ENCODE measurements at regions not wholly inside any gene's neighbourhood (a gene's known extent, or its start where the extent isn't known, plus 50 kb on each side); places are given as distances from the start of the nearest gene placed in this dataset.

GRCh38 chr11:44361813-44362212, 51.9 kb upstream of the ALX4 start:
- Histone ChIP-seq H3K9me3 (no peaks in the 10 kb centered on the region), H3K4me3 (no peak overlapping the region), H3K4me2 (no peak overlapping the region), H3K27ac (no peak overlapping the region), H3K4me1 (no peaks in the 10 kb centered on the region)
- TF ChIP-seq ZC3H11A (IDR thresholded peaks at IDR 0.05) (no peak), JUNB (IDR thresholded peaks at IDR 0.05) (no peak), ZNF302 (CRISPR knock-in tag; IDR thresholded peaks at IDR 0.05) (no peak), TP53 (CRISPR knock-in tag; IDR thresholded peaks at IDR 0.05) (no peak), ZFP36 (IDR thresholded peaks at IDR 0.05; ENCODE audit: borderline replicate concordance, partially characterized antibody) (no peak), GATA3 (IDR thresholded peaks at IDR 0.05; ENCODE audit: borderline replicate concordance) (no peak), MAFK (IDR thresholded peaks at IDR 0.05; ENCODE audit: partially characterized antibody) (no peak), NR3C1 (IDR thresholded peaks at IDR 0.05) (no peak), RNF2 (IDR thresholded peaks at IDR 0.05; ENCODE audit: borderline replicate concordance, low read depth) (no peak), USF2 (IDR thresholded peaks at IDR 0.05) (no peak), ESRRA (IDR thresholded peaks at IDR 0.05; ENCODE audit: borderline replicate concordance, low read length) (no peak), MYC (IDR thresholded peaks at IDR 0.05; ENCODE audit: borderline replicate concordance, low read length) (no peak)
- ATAC-seq (no peak), FAIRE-seq (no peak), DNase-seq (ENCODE audit: low read depth in 1 of 2, low spot score in 1 of 2) (no peak)
- CTCF ChIA-PET: interaction anchor here (2.4 kb wide), 1 partner anchor 12 kb away, joined by 9 read pairs; no protein-coding TSS in a partner anchor
- WGBS (ENCODE audit: missing lambda C conversion rate): 63% methylated on average over 15 of the region's 15 CpGs
- POLR2A ChIA-PET: no interaction called here

DNA sequence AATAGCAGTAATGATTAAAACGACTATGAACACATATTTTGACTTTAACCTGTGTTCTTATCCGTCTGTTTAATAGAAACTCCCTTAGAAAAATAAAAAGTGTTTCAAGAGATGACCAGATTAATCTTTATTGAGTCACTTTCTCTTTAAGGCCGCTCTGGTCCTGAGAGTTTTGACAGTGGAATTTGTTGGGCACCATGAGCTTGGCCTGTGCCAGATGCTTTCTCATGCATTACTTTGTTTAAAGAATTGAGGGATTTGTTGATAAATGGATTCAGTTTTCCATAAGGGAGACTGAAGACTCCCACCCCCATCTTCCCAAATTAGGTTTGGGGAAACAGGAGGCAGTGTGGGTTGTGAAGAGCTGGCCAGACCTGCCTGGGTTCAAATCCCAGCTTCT, 53.2 kb upstream of the ALX4 start:
- ChIA-PET CTCF (interaction anchor here (0.9 kb wide), 1 partner anchor 11 kb away, joined by 3 read pairs; no protein-coding TSS in a partner anchor), POLR2A (no interaction called here)
- Histone ChIP-seq H3K4me2 (no peak overlapping the region), H3K9me3 (no peaks in the 10 kb centered on the region), H3K27ac (no peak overlapping the region), H3K4me3 (no peak overlapping the region), H3K4me1 (no peaks in the 10 kb centered on the region)
- TF ChIP-seq TFCP2L1 (CRISPR knock-in tag; IDR thresholded peaks at IDR 0.05) (no peak), ELK1 (IDR thresholded peaks at IDR 0.05; ENCODE audit: low read depth, low read length) (no peak), ZSCAN20 (CRISPR knock-in tag; IDR thresholded peaks at IDR 0.05) (no peak), FOSB (CRISPR knock-in tag; IDR thresholded peaks at IDR 0.05) (no peak), CBX8 (IDR thresholded peaks at IDR 0.05) (no peak), KDM5A (IDR thresholded peaks at IDR 0.05) (no peak), PHF8 (IDR thresholded peaks at IDR 0.05; ENCODE audit: borderline replicate concordance, low read depth) (no peak), RNF2 (IDR thresholded peaks at IDR 0.05; ENCODE audit: borderline replicate concordance, low read depth) (no peak), GATA3 (IDR thresholded peaks at IDR 0.05; ENCODE audit: borderline replicate concordance) (no peak), MAZ (IDR thresholded peaks at IDR 0.05; ENCODE audit: borderline replicate concordance, low read depth, low read length) (no peak)
- TF ChIP-seq, protein P1, sequence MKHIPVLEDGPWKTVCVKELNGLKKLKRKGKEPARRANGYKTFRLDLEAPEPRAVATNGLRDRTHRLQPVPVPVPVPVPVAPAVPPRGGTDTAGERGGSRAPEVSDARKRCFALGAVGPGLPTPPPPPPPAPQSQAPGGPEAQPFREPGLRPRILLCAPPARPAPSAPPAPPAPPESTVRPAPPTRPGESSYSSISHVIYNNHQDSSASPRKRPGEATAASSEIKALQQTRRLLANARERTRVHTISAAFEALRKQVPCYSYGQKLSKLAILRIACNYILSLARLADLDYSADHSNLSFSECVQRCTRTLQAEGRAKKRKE (CRISPR knock-in tag; IDR thresholded peaks at IDR 0.05; ENCODE audit: low read depth): no peak
- 27% methylated on average over 3 of the region's 3 CpGs for WGBS (ENCODE audit: missing lambda C conversion rate)
- ATAC-seq (no peak), FAIRE-seq (no peak), DNase-seq (ENCODE audit: low read depth in 1 of 2, low spot score in 1 of 2) (no peak)

- POLR2A ChIA-PET: no interaction called here
- H3K4me1 ChIP-seq: no peaks in the 10 kb centered on the region
- 92% methylated on average over 2 of the region's 3 CpGs for WGBS (ENCODE audit: missing lambda C conversion rate)
- CTCF ChIA-PET: interaction anchor here (1.2 kb wide), 1 partner anchor 177 kb away, joined by 3 read pairs; no protein-coding TSS in a partner anchor
- no peak overlapping the region for H3K27ac ChIP-seq
- FAIRE-seq (no peak), DNase-seq (ENCODE audit: low read depth in 1 of 2, low spot score in 1 of 2) (no peak), ATAC-seq (no peak)
- no peak overlapping the region for H3K4me3 ChIP-seq
- H3K4me2 ChIP-seq: no peak overlapping the region
- no peak for TF ChIP-seq HOXB5 (CRISPR knock-in tag; IDR thresholded peaks at IDR 0.05)
- no peak for TF ChIP-seq MYC (IDR thresholded peaks at IDR 0.05; ENCODE audit: borderline replicate concordance, low read length)
- no peak for TF ChIP-seq GATA3 (IDR thresholded peaks at IDR 0.05; ENCODE audit: borderline replicate concordance)
- H3K9me3 ChIP-seq: no peaks in the 10 kb centered on the region
Measured at GRCh38 chr11:44364596-44364995, 54.7 kb upstream of the ALX4 start.

Data from A549 (cell line).